HepG2 (cell line): ENCODE measurements at regions not wholly inside any gene's neighbourhood (a gene's known extent, or its start where the extent isn't known, plus 50 kb on each side); places are given as distances from the start of the nearest gene placed in this dataset.

ENCODE experiments used
- ATAC-seq: fragments of 200-7000 bp; cut with Tn5 transposase; 3 replicates; pipeline ENCODE4 v1.9.1; 2020; ENCODE audit warnings: mild to moderate bottlenecking, moderate library complexity
- BruUV-seq: library from RNA; stranded (reverse); fragments of 400-500 nt; replicated peaks from 2 replicates; lab custom pipeline; 2021; lab: Mats Ljungman, UMichigan
- CTCF ChIA-PET: fragments of 300-600 bp; formaldehyde crosslinking; extraction: SDS; loops from one replicate; lab custom pipeline; 2021; ENCODE audit warnings: low total read pairs, inconsistent platforms, low intra/inter-chr PET ratio; lab: Yijun Ruan, JAX
- POLR2A ChIA-PET: fragments of 350-600 bp; sonication (Branson Sonifier 250); formaldehyde crosslinking; loops from one replicate; lab custom pipeline; 2020; ENCODE audit warnings: antibody characterized with exemption, inconsistent platforms; lab: Yijun Ruan, JAX
- DNase-seq: peaks from one replicate; pipeline ENCODE4 v3.0.0-alpha.2; 2015; ENCODE audit warnings: low spot score
- FAIRE-seq: peaks from 3 replicates; lab custom pipeline; 2011; peaks lifted over from hg19 to GRCh38; lab: Jason Lieb, UNC
- H2AFZ ChIP-seq: one replicate; pipeline ENCODE4 v1.6.1; 2011; ENCODE audit warnings: low read length, inconsistent platforms
- H3K27ac ChIP-seq: fragments of 300-600 bp; 3 replicates; pipeline ENCODE4 v1.8.0; 2011; ENCODE audit warnings: mixed run types, mild to moderate bottlenecking, mixed read lengths, low read length, inconsistent platforms; ENCODE audit not compliant: insufficient read depth; ENCODE audit errors: extremely low read length
- H3K27me3 ChIP-seq, 2 experiments: fragments of 200-600 bp in 1 of 2; 2 replicates in 1 of 2; 3 replicates in 1 of 2; pipeline versions ENCODE4 v1.6.0 to v1.8.0; 2011; ENCODE audit warnings: low read length in 2 of 2, mild to moderate bottlenecking in 2 of 2, moderate library complexity in 2 of 2, inconsistent platforms in 1 of 2; ENCODE audit not compliant: insufficient read depth in 2 of 2, control insufficient read depth in 1 of 2
- H3K36me3 ChIP-seq, 2 experiments: fragments of 200-600 bp in 1 of 2; replicated peaks in 1 of 2; 2 replicates in 1 of 2; 3 replicates in 1 of 2; pipeline versions ENCODE4 v1.5.1 to v1.8.0; 2011; ENCODE audit warnings: low read length in 2 of 2, inconsistent platforms in 1 of 2; ENCODE audit not compliant: insufficient read depth in 2 of 2, control insufficient read depth in 1 of 2
- H3K4me1 ChIP-seq: 2 replicates; pipeline ENCODE4 v1.5.1; 2012; ENCODE audit warnings: low read length, inconsistent platforms; ENCODE audit not compliant: insufficient read depth
- H3K4me2 ChIP-seq: 2 replicates; pipeline ENCODE4 v1.6.0; 2011; ENCODE audit warnings: low read depth, low read length, inconsistent platforms
- H3K4me3 ChIP-seq, 3 experiments: fragments of 200-600 bp in 1 of 3; sonication (generic), shearing (Covaris generic) in 1 of 3; replicated peaks in 1 of 3; 2 replicates each; pipeline ENCODE4 v1.5.1; 2011 to 2016; ENCODE audit warnings: low read length in 3 of 3, inconsistent platforms in 2 of 3, low read depth in 2 of 3, mild to moderate bottlenecking in 2 of 3, control low read depth in 1 of 3, mixed read lengths in 1 of 3; ENCODE audit not compliant: insufficient read depth in 1 of 3
- H3K79me2 ChIP-seq: one replicate; pipeline ENCODE4 v1.6.1; 2011; ENCODE audit warnings: low read length, inconsistent platforms; ENCODE audit not compliant: insufficient read depth
- H3K9ac ChIP-seq: 2 replicates; pipeline ENCODE4 v1.6.0; 2011; ENCODE audit warnings: mild to moderate bottlenecking, low read depth, low read length, inconsistent platforms; ENCODE audit not compliant: insufficient read depth
- H3K9me3 ChIP-seq: 2 replicates; pipeline ENCODE4 v1.5.1; 2012; ENCODE audit warnings: mild to moderate bottlenecking, low read length
- H4K20me1 ChIP-seq: 2 replicates; pipeline ENCODE4 v1.6.0; 2011; ENCODE audit warnings: inconsistent platforms, mild to moderate bottlenecking, low read length, moderate library complexity; ENCODE audit not compliant: insufficient read depth
- REPIN1 ChIP-seq: sonication (generic); formaldehyde crosslinking; IDR thresholded peaks from 2 replicates; pipeline ENCODE4 v1.8.0; 2022; ENCODE audit warnings: missing genetic modification reagents, low read depth, mild to moderate bottlenecking, borderline replicate concordance
- ZNF709 ChIP-seq: sonication (generic); formaldehyde crosslinking; IDR thresholded peaks from 2 replicates; pipeline ENCODE4 v1.5.0; 2020; ENCODE audit warnings: mild to moderate bottlenecking, missing genetic modification reagents
- WGBS: methylation state at CpG from one replicate; pipeline ENCODE4 v1.1.6; 2017; ENCODE audit warnings: low lambda C conversion rate; 5-methylcytosine and 5-hydroxymethylcytosine counted together
- in situ Hi-C: cut with HindIII; loops from 2 replicates; pipeline ENCODE4 v1.10.0; 2017; ENCODE audit warnings: low pct_unique_long_range_greater_than_20kb; ENCODE audit not compliant: extremely low pct_ligation_motif_present
- intact Hi-C: fragments of 100-400 bp; cut with micrococcal nuclease; formaldehyde crosslinking; loops from one replicate; pipeline ENCODE4 v1.10.0; 2022; ENCODE audit not compliant: unreplicated experiment
- TF ChIP-seq, protein P1 (sequence below): sonication (generic); formaldehyde crosslinking; IDR thresholded peaks from 2 replicates; pipeline ENCODE4 v1.5.1; 2020; ENCODE audit warnings: mild to moderate bottlenecking, missing genetic modification reagents, borderline replicate concordance

DNA sequence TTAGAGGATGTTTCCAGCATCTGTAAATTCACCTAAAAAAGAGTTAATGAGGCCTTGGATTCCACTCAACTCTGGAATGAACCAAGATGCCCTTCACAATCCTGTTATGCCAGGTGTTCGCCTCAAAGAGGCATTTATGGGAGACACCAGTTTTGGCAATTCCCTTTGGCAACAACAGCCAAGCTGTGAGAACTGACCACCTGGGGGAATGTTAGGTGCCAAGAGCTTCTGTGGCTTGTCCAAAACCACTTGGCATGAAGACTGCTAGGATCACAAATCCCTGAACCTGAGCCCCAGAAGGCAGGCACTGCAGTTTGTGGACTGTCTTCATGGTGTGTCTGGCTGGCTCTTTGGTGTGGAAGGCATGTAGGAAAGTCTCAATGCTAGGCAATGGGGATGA is 164.4 kb upstream of the BDNF start:
- ChIA-PET CTCF (no interaction called here), POLR2A (no interaction called here)
- H2AFZ ChIP-seq: no peak overlapping the region
- no peak overlapping the region for H3K9ac ChIP-seq
- no peaks in the 10 kb centered on the region for H3K36me3 ChIP-seq
- no peaks in the 10 kb centered on the region for H3K9me3 ChIP-seq
- DNase-seq: no peak
- FAIRE-seq: no peak
- H4K20me1 ChIP-seq: no peaks in the 10 kb centered on the region
- no peak overlapping the region for H3K4me3 ChIP-seq
- no peaks in the 10 kb centered on the region for H3K79me2 ChIP-seq
- TF ChIP-seq REPIN1 (CRISPR knock-in tag) (no peak), ZNF709 (CRISPR knock-in tag) (no peak)
- intact Hi-C loops: no loop called here
- in situ Hi-C loops: no loop called here
- H3K4me2 ChIP-seq: no peak overlapping the region
- H3K27me3 ChIP-seq: peaks cover 0 to 5% of the 10 kb centered on the region in 2 experiments; a peak in 2 of 5 replicates
- no peak overlapping the region for H3K27ac ChIP-seq
- WGBS: no CpG with 5 or more reads among the region's 1 CpG
- no peak for ATAC-seq
- no TSS peak for BruUV-seq
- no peaks in the 10 kb centered on the region for H3K4me1 ChIP-seq

DNA sequence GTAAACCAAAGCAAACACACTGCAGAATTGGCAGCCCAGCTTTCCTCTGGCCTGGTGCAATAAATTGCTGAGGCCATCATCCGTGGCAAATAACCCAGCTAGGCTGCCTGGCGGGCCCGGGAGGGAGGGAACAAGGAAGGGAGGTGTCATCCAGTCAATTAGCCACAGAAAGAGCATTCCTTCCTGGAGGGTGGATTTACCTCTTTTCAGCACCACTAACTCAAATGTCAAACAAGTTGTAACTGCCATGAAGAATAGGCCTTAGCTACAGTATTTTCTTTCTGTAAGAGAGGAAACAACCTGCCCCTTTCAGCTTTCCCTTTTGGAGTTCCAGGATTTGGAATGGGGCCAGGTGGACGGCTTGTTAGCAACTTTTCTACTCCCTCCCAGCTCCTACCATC is 163.8 kb upstream of the BDNF start:
- ChIA-PET CTCF (no interaction called here), POLR2A (no interaction called here)
- no peak overlapping the region for H3K4me3 ChIP-seq
- H3K4me2 ChIP-seq: no peak overlapping the region
- FAIRE-seq: no peak
- intact Hi-C loops: no loop called here
- H2AFZ ChIP-seq: no peak overlapping the region
- H3K9ac ChIP-seq: no peak overlapping the region
- ATAC-seq: no peak
- H3K36me3 ChIP-seq: no peaks in the 10 kb centered on the region
- no peaks in the 10 kb centered on the region for H3K79me2 ChIP-seq
- H3K27me3 ChIP-seq: peaks cover 0 to 5% of the 10 kb centered on the region in 2 experiments; a peak in 2 of 5 replicates
- H4K20me1 ChIP-seq: no peaks in the 10 kb centered on the region
- DNase-seq: no peak
- no TSS peak for BruUV-seq
- TF ChIP-seq, protein P1, sequence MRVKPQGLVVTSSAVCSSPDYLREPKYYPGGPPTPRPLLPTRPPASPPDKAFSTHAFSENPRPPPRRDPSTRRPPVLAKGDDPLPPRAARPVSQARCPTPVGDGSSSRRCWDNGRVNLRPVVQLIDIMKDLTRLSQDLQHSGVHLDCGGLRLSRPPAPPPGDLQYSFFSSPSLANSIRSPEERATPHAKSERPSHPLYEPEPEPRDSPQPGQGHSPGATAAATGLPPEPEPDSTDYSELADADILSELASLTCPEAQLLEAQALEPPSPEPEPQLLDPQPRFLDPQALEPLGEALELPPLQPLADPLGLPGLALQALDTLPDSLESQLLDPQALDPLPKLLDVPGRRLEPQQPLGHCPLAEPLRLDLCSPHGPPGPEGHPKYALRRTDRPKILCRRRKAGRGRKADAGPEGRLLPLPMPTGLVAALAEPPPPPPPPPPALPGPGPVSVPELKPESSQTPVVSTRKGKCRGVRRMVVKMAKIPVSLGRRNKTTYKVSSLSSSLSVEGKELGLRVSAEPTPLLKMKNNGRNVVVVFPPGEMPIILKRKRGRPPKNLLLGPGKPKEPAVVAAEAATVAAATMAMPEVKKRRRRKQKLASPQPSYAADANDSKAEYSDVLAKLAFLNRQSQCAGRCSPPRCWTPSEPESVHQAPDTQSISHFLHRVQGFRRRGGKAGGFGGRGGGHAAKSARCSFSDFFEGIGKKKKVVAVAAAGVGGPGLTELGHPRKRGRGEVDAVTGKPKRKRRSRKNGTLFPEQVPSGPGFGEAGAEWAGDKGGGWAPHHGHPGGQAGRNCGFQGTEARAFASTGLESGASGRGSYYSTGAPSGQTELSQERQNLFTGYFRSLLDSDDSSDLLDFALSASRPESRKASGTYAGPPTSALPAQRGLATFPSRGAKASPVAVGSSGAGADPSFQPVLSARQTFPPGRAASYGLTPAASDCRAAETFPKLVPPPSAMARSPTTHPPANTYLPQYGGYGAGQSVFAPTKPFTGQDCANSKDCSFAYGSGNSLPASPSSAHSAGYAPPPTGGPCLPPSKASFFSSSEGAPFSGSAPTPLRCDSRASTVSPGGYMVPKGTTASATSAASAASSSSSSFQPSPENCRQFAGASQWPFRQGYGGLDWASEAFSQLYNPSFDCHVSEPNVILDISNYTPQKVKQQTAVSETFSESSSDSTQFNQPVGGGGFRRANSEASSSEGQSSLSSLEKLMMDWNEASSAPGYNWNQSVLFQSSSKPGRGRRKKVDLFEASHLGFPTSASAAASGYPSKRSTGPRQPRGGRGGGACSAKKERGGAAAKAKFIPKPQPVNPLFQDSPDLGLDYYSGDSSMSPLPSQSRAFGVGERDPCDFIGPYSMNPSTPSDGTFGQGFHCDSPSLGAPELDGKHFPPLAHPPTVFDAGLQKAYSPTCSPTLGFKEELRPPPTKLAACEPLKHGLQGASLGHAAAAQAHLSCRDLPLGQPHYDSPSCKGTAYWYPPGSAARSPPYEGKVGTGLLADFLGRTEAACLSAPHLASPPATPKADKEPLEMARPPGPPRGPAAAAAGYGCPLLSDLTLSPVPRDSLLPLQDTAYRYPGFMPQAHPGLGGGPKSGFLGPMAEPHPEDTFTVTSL (CRISPR knock-in tag): no peak
- no peaks in the 10 kb centered on the region for H3K4me1 ChIP-seq
- in situ Hi-C loops: no loop called here
- WGBS: 0% methylated on average over 1 of the region's 4 CpGs
- H3K9me3 ChIP-seq: no peaks in the 10 kb centered on the region
- no peak overlapping the region for H3K27ac ChIP-seq
